ENCODE measurements at regions not wholly inside any gene's neighbourhood (a gene's known extent, or its start where the extent isn't known, plus 50 kb on each side); places are given as distances from the start of the nearest gene placed in this dataset.

DNA sequence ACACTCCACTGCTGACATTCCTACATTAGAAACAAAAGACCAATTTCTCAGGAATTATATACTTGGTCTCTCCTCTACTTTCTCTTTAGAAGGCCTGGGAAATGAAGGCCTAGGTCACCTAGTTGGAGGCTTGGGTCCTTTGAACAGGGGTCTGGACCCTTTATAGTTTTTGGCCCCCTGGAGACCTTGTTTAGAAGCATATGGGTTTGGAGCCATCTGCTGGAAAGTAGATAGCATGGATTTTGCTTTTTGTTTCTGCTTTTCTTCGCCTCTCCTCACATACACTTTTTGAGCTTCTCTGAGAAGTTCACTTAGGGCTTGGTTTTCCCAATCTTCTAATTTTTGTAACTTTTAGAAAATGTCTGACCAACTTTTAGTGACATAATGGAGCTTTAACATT, 67.1 kb upstream of the CDK20 start:
- Mint-ChIP-seq H3K9me3 (ENCODE audit: unreplicated experiment) (peaks cover 21% of the 10 kb centered on the region), H3K27me3 (ENCODE audit: unreplicated experiment) (no peaks in the 10 kb centered on the region), H3K4me1 (ENCODE audit: unreplicated experiment) (no peaks in the 10 kb centered on the region), H3K36me3 (ENCODE audit: unreplicated experiment) (peaks cover 2% of the 10 kb centered on the region), H3K27ac (ENCODE audit: unreplicated experiment) (no peak overlapping the region), H3K4me3 (ENCODE audit: unreplicated experiment) (no peak overlapping the region)
- no peak for DNase-seq (ENCODE audit: extremely low spot score, unreplicated experiment)
- TF ChIP-seq, protein P1, sequence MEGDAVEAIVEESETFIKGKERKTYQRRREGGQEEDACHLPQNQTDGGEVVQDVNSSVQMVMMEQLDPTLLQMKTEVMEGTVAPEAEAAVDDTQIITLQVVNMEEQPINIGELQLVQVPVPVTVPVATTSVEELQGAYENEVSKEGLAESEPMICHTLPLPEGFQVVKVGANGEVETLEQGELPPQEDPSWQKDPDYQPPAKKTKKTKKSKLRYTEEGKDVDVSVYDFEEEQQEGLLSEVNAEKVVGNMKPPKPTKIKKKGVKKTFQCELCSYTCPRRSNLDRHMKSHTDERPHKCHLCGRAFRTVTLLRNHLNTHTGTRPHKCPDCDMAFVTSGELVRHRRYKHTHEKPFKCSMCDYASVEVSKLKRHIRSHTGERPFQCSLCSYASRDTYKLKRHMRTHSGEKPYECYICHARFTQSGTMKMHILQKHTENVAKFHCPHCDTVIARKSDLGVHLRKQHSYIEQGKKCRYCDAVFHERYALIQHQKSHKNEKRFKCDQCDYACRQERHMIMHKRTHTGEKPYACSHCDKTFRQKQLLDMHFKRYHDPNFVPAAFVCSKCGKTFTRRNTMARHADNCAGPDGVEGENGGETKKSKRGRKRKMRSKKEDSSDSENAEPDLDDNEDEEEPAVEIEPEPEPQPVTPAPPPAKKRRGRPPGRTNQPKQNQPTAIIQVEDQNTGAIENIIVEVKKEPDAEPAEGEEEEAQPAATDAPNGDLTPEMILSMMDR (IDR thresholded peaks at IDR 0.05), result peak; percentile 58

DNA sequence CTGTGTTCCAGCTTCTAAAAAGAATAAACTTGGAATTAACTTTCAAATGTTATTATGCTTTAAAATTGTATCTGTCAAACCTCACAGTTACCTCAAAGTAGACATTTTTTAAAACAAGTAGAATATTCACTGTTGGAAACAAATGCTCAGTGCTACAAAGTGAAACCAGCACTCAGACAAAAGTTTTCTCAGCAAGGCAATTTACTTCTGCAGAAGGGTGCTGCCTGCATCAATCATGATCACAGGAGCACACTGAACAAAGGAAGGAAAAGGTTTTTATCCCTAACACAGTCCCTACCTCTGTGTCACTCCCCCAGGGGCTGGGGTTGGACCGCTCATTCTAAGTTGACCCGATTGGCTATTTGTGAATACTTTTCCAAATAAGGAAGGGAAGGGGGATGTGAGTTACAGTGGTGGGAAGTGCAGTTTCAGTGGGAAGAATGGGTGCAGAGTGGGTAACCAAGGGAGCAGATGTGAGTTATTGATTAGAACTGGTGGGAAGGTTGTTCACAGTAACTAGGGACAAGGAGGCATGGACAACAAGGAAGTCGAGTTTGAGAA, 63.0 kb upstream of the CDK20 start:
- Mint-ChIP-seq H3K4me3 (ENCODE audit: unreplicated experiment) (no peak overlapping the region), H3K27me3 (ENCODE audit: unreplicated experiment) (no peaks in the 10 kb centered on the region), H3K4me1 (ENCODE audit: unreplicated experiment) (peaks cover 2% of the 10 kb centered on the region), H3K36me3 (ENCODE audit: unreplicated experiment) (peaks cover 2% of the 10 kb centered on the region), H3K27ac (ENCODE audit: unreplicated experiment) (no peak overlapping the region), H3K9me3 (ENCODE audit: unreplicated experiment) (peaks cover 20% of the 10 kb centered on the region)
- TF ChIP-seq, protein P1 (IDR thresholded peaks at IDR 0.05), result no peak
- DNase-seq (ENCODE audit: extremely low spot score, unreplicated experiment), result no peak

DNA sequence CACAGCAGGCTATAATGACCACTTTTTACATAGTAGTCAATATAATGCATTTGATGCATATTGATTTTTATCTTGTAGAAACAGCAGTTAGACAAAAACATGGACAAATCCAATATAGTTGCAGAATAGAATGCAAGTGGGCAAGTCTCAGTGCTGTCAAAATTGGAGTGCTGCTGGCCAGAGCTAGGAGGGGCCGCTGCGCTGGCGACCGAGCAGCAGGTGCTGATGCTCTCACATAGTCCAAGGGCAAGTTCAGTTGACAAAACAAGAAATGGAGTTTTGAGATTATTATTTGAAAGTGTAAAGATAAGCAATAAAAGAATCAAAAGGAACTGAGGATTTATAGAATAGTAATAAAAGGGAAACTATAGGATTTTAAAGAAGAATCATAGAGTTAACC, 60.6 kb upstream of the CDK20 start:
- no peak for DNase-seq (ENCODE audit: extremely low spot score, unreplicated experiment)
- no peaks in the 10 kb centered on the region for H3K27me3 Mint-ChIP-seq (ENCODE audit: unreplicated experiment)
- TF ChIP-seq, protein P1 (IDR thresholded peaks at IDR 0.05), result no peak
- H3K9me3 Mint-ChIP-seq (ENCODE audit: unreplicated experiment), result peaks cover 20% of the 10 kb centered on the region
- H3K36me3 Mint-ChIP-seq (ENCODE audit: unreplicated experiment), result peaks cover 2% of the 10 kb centered on the region
- no peak overlapping the region for H3K4me3 Mint-ChIP-seq (ENCODE audit: unreplicated experiment)
- no peak overlapping the region for H3K27ac Mint-ChIP-seq (ENCODE audit: unreplicated experiment)
- peaks cover 2% of the 10 kb centered on the region for H3K4me1 Mint-ChIP-seq (ENCODE audit: unreplicated experiment)

DNA sequence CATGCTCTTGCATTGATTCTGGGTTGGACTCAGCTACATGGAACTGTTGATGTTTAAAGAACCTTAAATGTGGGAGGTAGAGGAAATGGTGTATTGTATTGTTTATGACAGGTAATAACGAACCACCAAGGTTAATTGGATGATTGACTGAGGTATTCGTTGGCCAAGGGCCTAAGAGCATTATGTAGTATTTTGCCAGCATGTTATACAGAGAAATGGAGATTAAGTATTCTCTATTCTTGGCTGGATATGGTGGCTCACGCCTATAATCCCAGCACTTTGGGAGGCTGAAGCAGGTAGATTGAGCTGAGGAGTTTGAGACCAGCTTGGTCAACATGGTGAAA, 59.0 kb upstream of the CDK20 start:
- Mint-ChIP-seq H3K9me3 (ENCODE audit: unreplicated experiment) (peaks cover 20% of the 10 kb centered on the region), H3K27ac (ENCODE audit: unreplicated experiment) (no peak overlapping the region), H3K36me3 (ENCODE audit: unreplicated experiment) (peaks cover 2% of the 10 kb centered on the region), H3K4me3 (ENCODE audit: unreplicated experiment) (no peak overlapping the region), H3K27me3 (ENCODE audit: unreplicated experiment) (no peaks in the 10 kb centered on the region), H3K4me1 (ENCODE audit: unreplicated experiment) (peaks cover 2% of the 10 kb centered on the region)
- TF ChIP-seq, protein P1 (IDR thresholded peaks at IDR 0.05), result no peak
- no peak for DNase-seq (ENCODE audit: extremely low spot score, unreplicated experiment)

DNA sequence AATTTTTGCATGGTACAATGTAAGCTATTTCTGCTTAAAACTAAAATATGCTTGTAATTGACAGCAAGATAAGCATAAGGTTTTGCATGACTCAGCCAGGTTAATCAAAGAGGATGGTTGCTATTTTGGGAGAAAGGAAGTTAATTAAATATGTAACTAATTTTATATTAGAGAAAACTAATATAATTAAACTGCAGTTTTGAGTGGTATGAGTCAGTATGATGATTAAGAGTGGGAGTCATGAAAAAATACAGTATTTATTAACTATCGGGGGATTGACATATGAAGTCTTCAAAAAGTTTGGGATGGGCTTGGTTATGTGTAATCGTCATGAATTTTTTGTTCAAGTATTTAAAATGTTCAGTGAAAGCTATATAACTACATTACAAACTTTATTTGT, 54.0 kb upstream of the CDK20 start:
- Mint-ChIP-seq H3K4me1 (ENCODE audit: unreplicated experiment) (peaks cover 2% of the 10 kb centered on the region), H3K36me3 (ENCODE audit: unreplicated experiment) (no peaks in the 10 kb centered on the region), H3K4me3 (ENCODE audit: unreplicated experiment) (no peak overlapping the region), H3K9me3 (ENCODE audit: unreplicated experiment) (no peaks in the 10 kb centered on the region), H3K27ac (ENCODE audit: unreplicated experiment) (no peak overlapping the region), H3K27me3 (ENCODE audit: unreplicated experiment) (no peaks in the 10 kb centered on the region)
- no peak for DNase-seq (ENCODE audit: extremely low spot score, unreplicated experiment)
- TF ChIP-seq, protein P1 (IDR thresholded peaks at IDR 0.05), result no peak

All from osteocyte (in vitro differentiated cells).